GM23338 (cell line): ENCODE measurements at regions not wholly inside any gene's neighbourhood (a gene's known extent, or its start where the extent isn't known, plus 50 kb on each side); places are given as distances from the start of the nearest gene placed in this dataset.

Experiments
- ATAC-seq: fragments of 200-7000 bp; cut with Tn5 transposase; 3 replicates; pipeline ENCODE4 v1.9.1; 2020
- DNase-seq: peaks from one replicate; pipeline ENCODE4 v3.0.0-alpha.2; 2015; ENCODE audit warnings: low spot score
- H2AFZ ChIP-seq: fragments of 200-600 bp; sonication (generic); 2 replicates; pipeline ENCODE4 v1.8.0; 2016; ENCODE audit warnings: antibody characterized with exemption, mild to moderate bottlenecking, moderate library complexity
- H3F3A ChIP-seq: fragments of 200-600 bp; sonication (generic); replicated peaks from 2 replicates; pipeline ENCODE4 v1.8.0; 2017; ENCODE audit warnings: antibody characterized with exemption, mixed run types, low read depth
- H3K27ac ChIP-seq: fragments of 200-600 bp; sonication (generic); 2 replicates; pipeline ENCODE4 v1.6.1; 2016; ENCODE audit warnings: low read depth
- H3K27me3 ChIP-seq: fragments of 200-600 bp; sonication (generic); 2 replicates; pipeline ENCODE4 v1.8.0; 2016; ENCODE audit warnings: mild to moderate bottlenecking, mixed run types, moderate library complexity; ENCODE audit not compliant: insufficient read depth
- H3K36me3 ChIP-seq: fragments of 200-600 bp; sonication (generic); 2 replicates; pipeline ENCODE4 v1.8.0; 2016; ENCODE audit warnings: mild to moderate bottlenecking; ENCODE audit not compliant: insufficient read depth
- H3K4me1 ChIP-seq: fragments of 200-600 bp; sonication (generic); 2 replicates; pipeline ENCODE4 v1.8.0; 2016; ENCODE audit warnings: mild to moderate bottlenecking, moderate library complexity; ENCODE audit not compliant: insufficient read depth
- H3K4me2 ChIP-seq: fragments of 200-600 bp; sonication (generic); 2 replicates; pipeline ENCODE4 v1.7.1; 2017; ENCODE audit warnings: mixed run types
- H3K4me3 ChIP-seq: fragments of 200-600 bp; sonication (generic); 2 replicates; pipeline ENCODE4 v1.6.1; 2016; ENCODE audit warnings: mixed run types
- H3K79me2 ChIP-seq: fragments of 200-600 bp; sonication (generic); replicated peaks from 2 replicates; pipeline ENCODE4 v1.8.0; 2017; ENCODE audit warnings: mild to moderate bottlenecking; ENCODE audit not compliant: insufficient read depth
- H3K9me2 ChIP-seq: fragments of 200-600 bp; sonication (generic); 2 replicates; pipeline ENCODE4 v1.8.0; 2017; ENCODE audit not compliant: insufficient read depth
- H4K20me1 ChIP-seq: fragments of 200-600 bp; sonication (generic); replicated peaks from 2 replicates; pipeline ENCODE4 v1.8.0; 2017; ENCODE audit warnings: mild to moderate bottlenecking; ENCODE audit not compliant: insufficient read depth
- H3K27ac Mint-ChIP-seq: 2 replicates; pipeline ENCODE4 v1.8.0; 2020; ENCODE audit warnings: inconsistent platforms, mild to moderate bottlenecking, moderate library complexity, mixed read lengths
- H3K27me3 Mint-ChIP-seq: 3 replicates; pipeline ENCODE4 v1.8.0; 2022; ENCODE audit warnings: low read depth, mild to moderate bottlenecking, moderate library complexity, mixed read lengths, inconsistent platforms; ENCODE audit not compliant: insufficient read depth, poor library complexity
- H3K36me3 Mint-ChIP-seq: 3 replicates; pipeline ENCODE4 v1.8.0; 2021; ENCODE audit warnings: low read depth, mild to moderate bottlenecking, inconsistent platforms, moderate library complexity, mixed read lengths
- H3K4me1 Mint-ChIP-seq: 3 replicates; pipeline ENCODE4 v1.8.0; 2020; ENCODE audit warnings: mild to moderate bottlenecking, inconsistent platforms, mixed read lengths
- H3K4me3 Mint-ChIP-seq: 3 replicates; pipeline ENCODE4 v1.8.0; 2021; ENCODE audit warnings: moderate library complexity, mild to moderate bottlenecking, inconsistent platforms, mixed read lengths
- H3K9me3 Mint-ChIP-seq: 3 replicates; pipeline ENCODE4 v1.8.0; 2020; ENCODE audit warnings: moderate library complexity, mild to moderate bottlenecking, inconsistent platforms, mixed read lengths
- EZH2 ChIP-seq: fragments of 200-600 bp; sonication (generic); IDR thresholded peaks from one replicate; pipeline ENCODE4 v1.8.0; 2017; ENCODE audit warnings: antibody characterized with exemption, mild to moderate bottlenecking, low read depth; ENCODE audit not compliant: unreplicated experiment
- STAT1 ChIP-seq: IDR thresholded peaks from one replicate; pipeline ENCODE4 v1.6.1; 2016; ENCODE audit warnings: antibody characterized with exemption; ENCODE audit not compliant: unreplicated experiment
- ZNF114 ChIP-seq: fragments of 250-450 bp; sonication (Bioruptor Pico); IDR thresholded peaks from 2 replicates; pipeline ENCODE4 v1.5.0; 2020; ENCODE audit warnings: mild to moderate bottlenecking, moderate library complexity
- ZNF331 ChIP-seq: fragments of 250-450 bp; sonication (Bioruptor Pico); IDR thresholded peaks from 2 replicates; pipeline ENCODE4 v1.5.0; 2020; ENCODE audit warnings: low read depth, mild to moderate bottlenecking, moderate library complexity
- TF ChIP-seq, protein P1 (sequence below), 2 experiments: fragments of 200-600 bp in 1 of 2; sonication (generic) in 1 of 2; conservative IDR thresholded peaks; 2 replicates each; pipeline versions ENCODE4 v1.5.1 to v1.6.1; 2016 to 2017; ENCODE audit warnings: antibody characterized with exemption in 2 of 2, low read depth in 2 of 2, mild to moderate bottlenecking in 2 of 2, moderate library complexity in 1 of 2
- TF ChIP-seq, protein P2 (sequence below): IDR thresholded peaks from one replicate; pipeline ENCODE4 v1.6.1; 2018; ENCODE audit warnings: antibody characterized with exemption; ENCODE audit not compliant: unreplicated experiment

DNA sequence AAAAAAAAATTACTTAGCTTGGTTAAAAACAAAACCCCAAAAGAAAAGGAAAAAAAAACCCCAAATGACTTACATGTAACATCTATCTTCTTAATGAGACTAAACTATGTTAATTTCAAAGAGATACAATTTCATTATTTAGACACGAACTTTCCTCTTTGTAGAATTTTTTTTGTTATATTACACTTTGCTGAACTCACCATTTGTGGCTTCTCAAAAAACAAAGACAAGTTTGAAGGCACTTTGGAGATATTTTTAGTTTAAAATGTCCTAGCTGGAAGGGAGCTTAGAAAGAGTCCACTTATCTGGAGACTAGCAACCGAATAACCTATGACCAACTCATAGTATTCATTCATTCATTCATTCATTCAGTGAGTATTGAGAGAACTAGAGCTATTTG lies 301.7 kb upstream of the ROPN1 start:
- H3K36me3 ChIP-seq = no peaks in the 10 kb centered on the region
- H3K4me1 Mint-ChIP-seq = peaks cover 10% of the 10 kb centered on the region
- no peak overlapping the region for H3K4me3 ChIP-seq
- H3K27me3 ChIP-seq = no peaks in the 10 kb centered on the region
- H3K79me2 ChIP-seq = no peaks in the 10 kb centered on the region
- no peak overlapping the region for H3K4me3 Mint-ChIP-seq
- H3K27me3 Mint-ChIP-seq = peaks cover 5% of the 10 kb centered on the region
- no peak overlapping the region for H3K27ac ChIP-seq
- H2AFZ ChIP-seq = no peak overlapping the region
- H3K4me2 ChIP-seq = no peak overlapping the region
- H3K9me3 Mint-ChIP-seq = no peaks in the 10 kb centered on the region
- no peaks in the 10 kb centered on the region for H4K20me1 ChIP-seq
- no peak overlapping the region for H3K27ac Mint-ChIP-seq
- no peaks in the 10 kb centered on the region for H3F3A ChIP-seq
- no peaks in the 10 kb centered on the region for H3K9me2 ChIP-seq
- TF ChIP-seq, protein P1, sequence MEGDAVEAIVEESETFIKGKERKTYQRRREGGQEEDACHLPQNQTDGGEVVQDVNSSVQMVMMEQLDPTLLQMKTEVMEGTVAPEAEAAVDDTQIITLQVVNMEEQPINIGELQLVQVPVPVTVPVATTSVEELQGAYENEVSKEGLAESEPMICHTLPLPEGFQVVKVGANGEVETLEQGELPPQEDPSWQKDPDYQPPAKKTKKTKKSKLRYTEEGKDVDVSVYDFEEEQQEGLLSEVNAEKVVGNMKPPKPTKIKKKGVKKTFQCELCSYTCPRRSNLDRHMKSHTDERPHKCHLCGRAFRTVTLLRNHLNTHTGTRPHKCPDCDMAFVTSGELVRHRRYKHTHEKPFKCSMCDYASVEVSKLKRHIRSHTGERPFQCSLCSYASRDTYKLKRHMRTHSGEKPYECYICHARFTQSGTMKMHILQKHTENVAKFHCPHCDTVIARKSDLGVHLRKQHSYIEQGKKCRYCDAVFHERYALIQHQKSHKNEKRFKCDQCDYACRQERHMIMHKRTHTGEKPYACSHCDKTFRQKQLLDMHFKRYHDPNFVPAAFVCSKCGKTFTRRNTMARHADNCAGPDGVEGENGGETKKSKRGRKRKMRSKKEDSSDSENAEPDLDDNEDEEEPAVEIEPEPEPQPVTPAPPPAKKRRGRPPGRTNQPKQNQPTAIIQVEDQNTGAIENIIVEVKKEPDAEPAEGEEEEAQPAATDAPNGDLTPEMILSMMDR (conservative IDR thresholded peaks at IDR 0.05; ENCODE audit: low read depth in 2 of 2) = no peak
- TF ChIP-seq ZNF114 (CRISPR knock-in tag) = no peak
- no peaks in the 10 kb centered on the region for H3K4me1 ChIP-seq
- no peaks in the 10 kb centered on the region for H3K36me3 Mint-ChIP-seq
- no peak for DNase-seq
- ATAC-seq = no peak

DNA sequence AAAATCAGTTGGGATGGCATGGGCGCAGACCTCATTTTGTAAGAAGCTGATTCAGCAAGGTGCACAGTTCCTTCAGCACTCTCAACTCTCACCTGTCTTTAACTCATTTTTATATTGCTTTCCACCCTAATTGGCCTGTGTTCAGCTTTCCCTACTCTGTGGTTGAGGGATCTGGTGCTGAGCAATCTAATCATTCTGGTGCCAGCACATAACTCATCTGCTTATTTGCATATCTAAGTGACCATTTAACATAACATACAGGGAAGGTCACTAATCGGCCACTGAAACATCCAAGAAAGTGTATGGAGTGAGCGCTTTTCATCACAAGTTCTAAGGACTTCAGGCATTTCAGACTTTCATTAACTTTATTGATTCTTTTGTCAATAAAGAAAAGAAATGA lies 303.4 kb upstream of the ROPN1 start:
- H3K4me1 ChIP-seq = no peaks in the 10 kb centered on the region
- Mint-ChIP-seq H3K4me1 (peaks cover 12% of the 10 kb centered on the region), H3K9me3 (no peaks in the 10 kb centered on the region), H3K27me3 (peaks cover 4% of the 10 kb centered on the region), H3K4me3 (no peak overlapping the region), H3K36me3 (no peaks in the 10 kb centered on the region), H3K27ac (no peak overlapping the region)
- no peaks in the 10 kb centered on the region for H3F3A ChIP-seq
- no peak overlapping the region for H2AFZ ChIP-seq
- no peaks in the 10 kb centered on the region for H3K27me3 ChIP-seq
- no peak overlapping the region for H3K4me3 ChIP-seq
- H3K9me2 ChIP-seq = no peaks in the 10 kb centered on the region
- H3K36me3 ChIP-seq = no peaks in the 10 kb centered on the region
- H3K27ac ChIP-seq = no peak overlapping the region
- DNase-seq (no peak), ATAC-seq (no peak)
- H3K4me2 ChIP-seq = no peak overlapping the region
- no peaks in the 10 kb centered on the region for H3K79me2 ChIP-seq
- TF ChIP-seq ZNF331 (CRISPR knock-in tag) = no peak
- TF ChIP-seq, protein P2, sequence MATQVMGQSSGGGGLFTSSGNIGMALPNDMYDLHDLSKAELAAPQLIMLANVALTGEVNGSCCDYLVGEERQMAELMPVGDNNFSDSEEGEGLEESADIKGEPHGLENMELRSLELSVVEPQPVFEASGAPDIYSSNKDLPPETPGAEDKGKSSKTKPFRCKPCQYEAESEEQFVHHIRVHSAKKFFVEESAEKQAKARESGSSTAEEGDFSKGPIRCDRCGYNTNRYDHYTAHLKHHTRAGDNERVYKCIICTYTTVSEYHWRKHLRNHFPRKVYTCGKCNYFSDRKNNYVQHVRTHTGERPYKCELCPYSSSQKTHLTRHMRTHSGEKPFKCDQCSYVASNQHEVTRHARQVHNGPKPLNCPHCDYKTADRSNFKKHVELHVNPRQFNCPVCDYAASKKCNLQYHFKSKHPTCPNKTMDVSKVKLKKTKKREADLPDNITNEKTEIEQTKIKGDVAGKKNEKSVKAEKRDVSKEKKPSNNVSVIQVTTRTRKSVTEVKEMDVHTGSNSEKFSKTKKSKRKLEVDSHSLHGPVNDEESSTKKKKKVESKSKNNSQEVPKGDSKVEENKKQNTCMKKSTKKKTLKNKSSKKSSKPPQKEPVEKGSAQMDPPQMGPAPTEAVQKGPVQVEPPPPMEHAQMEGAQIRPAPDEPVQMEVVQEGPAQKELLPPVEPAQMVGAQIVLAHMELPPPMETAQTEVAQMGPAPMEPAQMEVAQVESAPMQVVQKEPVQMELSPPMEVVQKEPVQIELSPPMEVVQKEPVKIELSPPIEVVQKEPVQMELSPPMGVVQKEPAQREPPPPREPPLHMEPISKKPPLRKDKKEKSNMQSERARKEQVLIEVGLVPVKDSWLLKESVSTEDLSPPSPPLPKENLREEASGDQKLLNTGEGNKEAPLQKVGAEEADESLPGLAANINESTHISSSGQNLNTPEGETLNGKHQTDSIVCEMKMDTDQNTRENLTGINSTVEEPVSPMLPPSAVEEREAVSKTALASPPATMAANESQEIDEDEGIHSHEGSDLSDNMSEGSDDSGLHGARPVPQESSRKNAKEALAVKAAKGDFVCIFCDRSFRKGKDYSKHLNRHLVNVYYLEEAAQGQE = no peak
- no peak for TF ChIP-seq STAT1
- H4K20me1 ChIP-seq = no peaks in the 10 kb centered on the region

DNA sequence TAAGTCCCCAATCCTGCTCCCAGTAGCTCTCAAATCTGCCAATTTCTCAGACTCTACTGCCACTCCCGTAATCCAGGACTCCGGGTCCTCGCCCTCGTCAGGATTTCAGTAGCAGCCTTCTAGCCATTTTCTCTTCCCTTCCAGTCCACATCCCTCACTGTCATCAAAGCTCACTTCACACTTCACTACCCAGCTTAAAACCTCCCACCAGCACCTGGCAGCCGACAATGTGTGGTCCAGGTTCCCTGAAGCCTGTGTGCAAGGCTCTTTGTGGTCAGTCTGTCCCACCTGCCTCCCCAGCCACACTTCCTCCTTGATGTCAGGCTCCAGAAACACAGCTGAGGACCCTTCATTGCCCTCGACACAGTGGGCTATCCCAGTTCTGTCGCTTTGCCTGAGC lies 304.5 kb upstream of the ROPN1 start:
- H3K4me3 Mint-ChIP-seq = no peak overlapping the region
- H3K9me3 Mint-ChIP-seq = no peaks in the 10 kb centered on the region
- Histone ChIP-seq H3K4me1 (no peaks in the 10 kb centered on the region), H3K27ac (no peak overlapping the region), H3K79me2 (no peaks in the 10 kb centered on the region), H3K4me2 (no peak overlapping the region), H3K36me3 (no peaks in the 10 kb centered on the region), H3K27me3 (no peaks in the 10 kb centered on the region), H3K4me3 (no peak overlapping the region), H3K9me2 (no peaks in the 10 kb centered on the region), H4K20me1 (no peaks in the 10 kb centered on the region), H2AFZ (no peak overlapping the region), H3F3A (no peaks in the 10 kb centered on the region)
- ATAC-seq (no peak), DNase-seq (no peak)
- peaks cover 15% of the 10 kb centered on the region for H3K4me1 Mint-ChIP-seq
- peaks cover 3% of the 10 kb centered on the region for H3K27me3 Mint-ChIP-seq
- H3K36me3 Mint-ChIP-seq = no peaks in the 10 kb centered on the region
- no peak overlapping the region for H3K27ac Mint-ChIP-seq
- TF ChIP-seq EZH2 = no peak
